Esophagus muscularis mucosa (tissue), 4 donors: ENCODE measurements at regions not wholly inside any gene's neighbourhood (a gene's known extent, or its start where the extent isn't known, plus 50 kb on each side); places are given as distances from the start of the nearest gene placed in this dataset.

Source experiments
- DNase-seq: peaks from one replicate; pipeline ENCODE4 v3.0.0-alpha.2; 2017; ENCODE audit errors: extremely low spot score
- H3K27ac ChIP-seq, 4 donors: fragments of 200-600 bp; sonication (generic); replicated peaks in 1 of 4; 1 replicate in 3 of 4; 2 replicates in 1 of 4; pipeline ENCODE4 v1.5.1; 2016 to 2019; ENCODE audit warnings: mild to moderate bottlenecking in 1 of 4
- H3K27me3 ChIP-seq, 4 donors: fragments of 200-600 bp; sonication (generic); one replicate each; pipeline versions ENCODE4 v1.5.1 to v1.6.0; 2016 to 2019
- H3K36me3 ChIP-seq, 4 donors: fragments of 200-600 bp; sonication (generic); one replicate each; pipeline ENCODE4 v1.5.1; 2016 to 2019
- H3K4me1 ChIP-seq, 4 donors: fragments of 200-600 bp; sonication (generic); one replicate each; pipeline ENCODE4 v1.5.1; 2016 to 2019
- H3K4me3 ChIP-seq, 4 donors: fragments of 200-600 bp; sonication (generic); 1 replicate in 2 of 4; 2 replicates in 2 of 4; pipeline ENCODE4 v1.5.1; 2016 to 2019; ENCODE audit warnings: mild to moderate bottlenecking in 4 of 4, moderate library complexity in 1 of 4
- H3K9me3 ChIP-seq, 4 donors: fragments of 200-600 bp; sonication (generic); 1 replicate in 3 of 4; 2 replicates in 1 of 4; pipeline ENCODE4 v1.5.1; 2016 to 2019
- EP300 ChIP-seq: sonication (generic); formaldehyde crosslinking; IDR thresholded peaks from one replicate; pipeline ENCODE4 v1.6.1; 2017; ENCODE audit warnings: antibody characterized with exemption
- POLR2A ChIP-seq: fragments of 450-650 bp; IDR thresholded peaks from one replicate; pipeline ENCODE4 v1.6.1; 2017; ENCODE audit warnings: antibody characterized with exemption, moderate library complexity, mild to moderate bottlenecking, low read depth
- POLR2AphosphoS5 ChIP-seq, 2 donors: sonication (generic); formaldehyde crosslinking; IDR thresholded peaks; one replicate each; pipeline ENCODE4 v1.6.1; 2017; ENCODE audit warnings: antibody characterized with exemption in 2 of 2
- WGBS: methylation state at CpG from one replicate; pipeline ENCODE4 v1.1.5; 2018; 5-methylcytosine and 5-hydroxymethylcytosine counted together
- intact Hi-C: fragments of 100-400 bp; cut with DNase I; formaldehyde crosslinking; loops from one replicate; pipeline ENCODE4 v1.15.1; 2023
- TF ChIP-seq, protein P1 (sequence below), 3 experiments: fragments of 200-600 bp in 2 of 3; fragments of 450-650 bp in 1 of 3; sonication (generic) in 2 of 3; IDR thresholded peaks; one replicate each; pipeline ENCODE4 v1.5.1; 2017 to 2019; ENCODE audit warnings: antibody characterized with exemption in 3 of 3, mild to moderate bottlenecking in 2 of 3, moderate library complexity in 1 of 3

- no peaks in the 10 kb centered on the region for H3K36me3 ChIP-seq
- H3K9me3 ChIP-seq, result no peaks in the 10 kb centered on the region
- DNase-seq, result peak; percentile 12
- intact Hi-C loops, result no loop called here
- 92% methylated on average over 3 of the region's 3 CpGs for WGBS
- H3K4me3 ChIP-seq, result no peak overlapping the region
- H3K27ac ChIP-seq, result no peak overlapping the region
- peaks cover 0 to 7% (median 1%) of the 10 kb centered on the region in 4 donors for H3K4me1 ChIP-seq
- TF ChIP-seq EP300 (no peak), POLR2A (no peak), POLR2AphosphoS5 (IDR thresholded peaks at IDR 0.05) (no peak)
- TF ChIP-seq, protein P1, sequence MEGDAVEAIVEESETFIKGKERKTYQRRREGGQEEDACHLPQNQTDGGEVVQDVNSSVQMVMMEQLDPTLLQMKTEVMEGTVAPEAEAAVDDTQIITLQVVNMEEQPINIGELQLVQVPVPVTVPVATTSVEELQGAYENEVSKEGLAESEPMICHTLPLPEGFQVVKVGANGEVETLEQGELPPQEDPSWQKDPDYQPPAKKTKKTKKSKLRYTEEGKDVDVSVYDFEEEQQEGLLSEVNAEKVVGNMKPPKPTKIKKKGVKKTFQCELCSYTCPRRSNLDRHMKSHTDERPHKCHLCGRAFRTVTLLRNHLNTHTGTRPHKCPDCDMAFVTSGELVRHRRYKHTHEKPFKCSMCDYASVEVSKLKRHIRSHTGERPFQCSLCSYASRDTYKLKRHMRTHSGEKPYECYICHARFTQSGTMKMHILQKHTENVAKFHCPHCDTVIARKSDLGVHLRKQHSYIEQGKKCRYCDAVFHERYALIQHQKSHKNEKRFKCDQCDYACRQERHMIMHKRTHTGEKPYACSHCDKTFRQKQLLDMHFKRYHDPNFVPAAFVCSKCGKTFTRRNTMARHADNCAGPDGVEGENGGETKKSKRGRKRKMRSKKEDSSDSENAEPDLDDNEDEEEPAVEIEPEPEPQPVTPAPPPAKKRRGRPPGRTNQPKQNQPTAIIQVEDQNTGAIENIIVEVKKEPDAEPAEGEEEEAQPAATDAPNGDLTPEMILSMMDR (IDR thresholded peaks at IDR 0.05), result no peak
- no peaks in the 10 kb centered on the region for H3K27me3 ChIP-seq
Measured at GRCh38 chr6:47163536-47163935, 121.4 kb upstream of the ADGRF1 start.

- Histone ChIP-seq H3K9me3 (no peaks in the 10 kb centered on the region), H3K36me3 (no peaks in the 10 kb centered on the region), H3K27ac (no peak overlapping the region), H3K27me3 (no peaks in the 10 kb centered on the region), H3K4me1 (peaks cover 0 to 3% (median 0%) of the 10 kb centered on the region in 4 donors), H3K4me3 (no peak overlapping the region)
- intact Hi-C loops, result no loop called here
- 83% methylated on average over 2 of the region's 2 CpGs for WGBS
- TF ChIP-seq, protein P1 (IDR thresholded peaks at IDR 0.05), result no peak
- TF ChIP-seq EP300 (no peak), POLR2A (no peak), POLR2AphosphoS5 (IDR thresholded peaks at IDR 0.05) (no peak)
- no peak for DNase-seq
Measured at GRCh38 chr6:47162793-47163192, 120.7 kb upstream of the ADGRF1 start.

- Histone ChIP-seq H3K36me3 (no peaks in the 10 kb centered on the region), H3K27me3 (no peaks in the 10 kb centered on the region), H3K4me3 (no peak overlapping the region), H3K27ac (no peak overlapping the region), H3K9me3 (no peaks in the 10 kb centered on the region), H3K4me1 (peaks cover 0 to 3% (median 0%) of the 10 kb centered on the region in 4 donors)
- TF ChIP-seq POLR2A (no peak), EP300 (no peak), POLR2AphosphoS5 (IDR thresholded peaks at IDR 0.05) (no peak)
- TF ChIP-seq, protein P1 (IDR thresholded peaks at IDR 0.05), result no peak
- DNase-seq, result no peak
- intact Hi-C loops, result no loop called here
- WGBS, result 81% methylated on average over 1 of the region's 1 CpG
Measured at GRCh38 chr6:47162231-47162630, 120.1 kb upstream of the ADGRF1 start.

DNA sequence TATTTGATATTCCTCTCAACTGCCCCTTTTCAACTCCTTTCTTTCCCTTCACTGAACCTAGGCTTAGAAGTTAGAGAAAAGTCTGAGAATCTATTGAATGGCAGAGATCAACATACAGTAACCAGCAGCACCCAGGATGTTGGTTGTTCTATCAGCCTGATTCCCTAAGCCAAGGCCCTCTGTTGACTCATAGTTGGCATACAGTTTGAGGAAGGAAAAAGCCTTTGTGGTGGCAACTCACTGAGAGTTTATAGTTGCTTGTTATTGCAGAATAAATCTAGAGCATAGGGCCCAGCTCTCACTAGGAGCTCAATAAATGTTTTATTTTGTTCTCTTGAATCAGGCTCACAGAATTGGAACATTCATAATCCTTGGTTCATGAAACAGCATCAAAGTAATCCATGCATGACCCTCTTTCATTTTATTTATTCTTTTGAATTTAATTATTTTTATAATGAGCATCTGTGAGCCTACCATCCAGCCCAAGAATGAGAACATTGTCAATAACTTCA is 119.1 kb upstream of the ADGRF1 start:
- Histone ChIP-seq H3K36me3 (no peaks in the 10 kb centered on the region), H3K27me3 (no peaks in the 10 kb centered on the region), H3K27ac (no peak overlapping the region), H3K9me3 (no peaks in the 10 kb centered on the region), H3K4me1 (peaks cover 0 to 3% (median 0%) of the 10 kb centered on the region in 4 donors), H3K4me3 (no peak overlapping the region)
- TF ChIP-seq POLR2A (no peak), EP300 (no peak), POLR2AphosphoS5 (IDR thresholded peaks at IDR 0.05) (no peak)
- TF ChIP-seq, protein P1 (IDR thresholded peaks at IDR 0.05), result no peak
- intact Hi-C loops, result no loop called here
- DNase-seq, result no peak

DNA sequence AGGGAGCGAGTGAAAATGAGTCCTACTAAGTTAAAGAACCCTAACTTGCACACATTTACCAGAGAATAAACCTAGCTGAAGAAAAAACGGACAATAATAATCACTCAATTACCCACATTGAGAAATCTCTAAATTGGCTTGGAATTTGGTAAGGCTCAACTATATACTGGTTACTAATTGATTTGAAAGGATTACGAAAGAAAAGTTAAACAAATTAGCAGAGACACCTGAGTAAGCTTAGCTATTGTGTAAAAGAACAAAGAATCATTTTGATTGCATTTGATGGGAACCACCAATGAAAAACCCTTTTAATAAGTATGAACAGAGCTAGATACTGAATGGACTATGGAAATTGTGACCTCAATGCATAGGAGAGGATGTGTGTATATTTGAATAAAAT is 118.6 kb upstream of the ADGRF1 start:
- H3K4me1 ChIP-seq, result peaks cover 0 to 3% (median 0%) of the 10 kb centered on the region in 4 donors
- TF ChIP-seq POLR2A (no peak), EP300 (no peak), POLR2AphosphoS5 (IDR thresholded peaks at IDR 0.05) (no peak)
- TF ChIP-seq, protein P1 (IDR thresholded peaks at IDR 0.05), result no peak
- no peak overlapping the region for H3K4me3 ChIP-seq
- DNase-seq, result no peak
- intact Hi-C loops, result no loop called here
- no peaks in the 10 kb centered on the region for H3K27me3 ChIP-seq
- WGBS, result 96% methylated on average over 3 of the region's 3 CpGs
- H3K9me3 ChIP-seq, result no peaks in the 10 kb centered on the region
- no peaks in the 10 kb centered on the region for H3K36me3 ChIP-seq
- no peak overlapping the region for H3K27ac ChIP-seq
